IMR-90 (cell line): ENCODE measurements at regions not wholly inside any gene's neighbourhood (a gene's known extent, or its start where the extent isn't known, plus 50 kb on each side); places are given as distances from the start of the nearest gene placed in this dataset.

Experiments used
- ATAC-seq: fragments of 200-7000 bp; cut with Tn5 transposase; 2 replicates; pipeline ENCODE4 v1.9.1; 2020; ENCODE audit warnings: low read depth, mild to moderate bottlenecking, moderate library complexity
- BruUV-seq: library from RNA; stranded (reverse); fragments of 400-500 nt; replicated peaks from 2 replicates; lab custom pipeline; 2021; lab: Mats Ljungman, UMichigan
- CTCF ChIA-PET: fragments of 300-600 bp; formaldehyde crosslinking; extraction: SDS; loops from one replicate; lab custom pipeline; 2021; ENCODE audit warnings: antibody characterized with exemption; lab: Yijun Ruan, JAX
- POLR2A ChIA-PET: fragments of 300-600 bp; sonication (Branson Sonifier 250); formaldehyde crosslinking; loops from one replicate; lab custom pipeline; 2022; ENCODE audit warnings: antibody characterized with exemption; ENCODE audit not compliant: unreplicated experiment; lab: Charles Lee
- DNase-seq: peaks from one replicate; pipeline ENCODE4 v3.0.0; 2013
- H2AFZ ChIP-seq: replicated peaks from 2 replicates; pipeline ENCODE3; 2013; ENCODE audit warnings: low read length, mild to moderate bottlenecking; ENCODE audit not compliant: poor library complexity
- H2AK5ac ChIP-seq: 2 replicates; pipeline ENCODE4 v1.6.1; 2013; ENCODE audit warnings: low read depth, low read length, inconsistent platforms
- H2AK9ac ChIP-seq: replicated peaks from 2 replicates; pipeline ENCODE3; 2013; ENCODE audit warnings: mild to moderate bottlenecking, low read depth, low read length, moderate library complexity; ENCODE audit not compliant: poor library complexity
- H2BK120ac ChIP-seq: 2 replicates; pipeline ENCODE4 v1.6.1; 2013; ENCODE audit warnings: low read depth, low read length, inconsistent platforms
- H2BK15ac ChIP-seq: 3 replicates; pipeline ENCODE4 v1.6.1; 2013; ENCODE audit warnings: low read depth, low read length, inconsistent platforms
- H2BK20ac ChIP-seq: 2 replicates; pipeline ENCODE4 v1.6.1; 2013; ENCODE audit warnings: low read depth, mild to moderate bottlenecking, inconsistent platforms, low read length, moderate library complexity
- H2BK5ac ChIP-seq: 2 replicates; pipeline ENCODE4 v1.6.1; 2013; ENCODE audit warnings: mild to moderate bottlenecking, low read depth, low read length, inconsistent platforms; ENCODE audit not compliant: poor library complexity, severe bottlenecking
- H3K14ac ChIP-seq: replicated peaks from 2 replicates; pipeline ENCODE4 v1.6.1; 2013; ENCODE audit warnings: low read depth, low read length, inconsistent platforms
- H3K18ac ChIP-seq: 2 replicates; pipeline ENCODE4 v1.6.1; 2013; ENCODE audit warnings: low read depth, low read length, control low read depth
- H3K23ac ChIP-seq: 2 replicates; pipeline ENCODE4 v1.6.1; 2013; ENCODE audit warnings: low read depth, low read length, inconsistent platforms
- H3K27ac ChIP-seq: 2 replicates; pipeline ENCODE4 v1.5.1; 2013; ENCODE audit warnings: mild to moderate bottlenecking, control low read depth, low read length; ENCODE audit not compliant: insufficient read depth
- H3K27me3 ChIP-seq: 2 replicates; pipeline ENCODE4 v1.6.1; 2013; ENCODE audit warnings: low read length; ENCODE audit not compliant: control insufficient read depth, insufficient read depth
- H3K36me3 ChIP-seq: 2 replicates; pipeline ENCODE4 v1.6.1; 2013; ENCODE audit warnings: low read length, mixed read lengths; ENCODE audit not compliant: control insufficient read depth, insufficient read depth
- H3K4ac ChIP-seq: 2 replicates; pipeline ENCODE4 v1.6.1; 2013; ENCODE audit warnings: low read depth, low read length, inconsistent platforms
- H3K4me1 ChIP-seq: 2 replicates; pipeline ENCODE4 v1.6.1; 2013; ENCODE audit warnings: low read length, mixed read lengths; ENCODE audit not compliant: control insufficient read depth, insufficient read depth
- H3K4me2 ChIP-seq: 2 replicates; pipeline ENCODE4 v1.6.1; 2013; ENCODE audit warnings: low read depth, mild to moderate bottlenecking, control low read depth, low read length, moderate library complexity
- H3K4me3 ChIP-seq: 2 replicates; pipeline ENCODE4 v1.5.1; 2013; ENCODE audit warnings: low read depth, mild to moderate bottlenecking, control low read depth, low read length, moderate library complexity; ENCODE audit not compliant: insufficient read depth
- H3K56ac ChIP-seq: 2 replicates; pipeline ENCODE4 v1.6.1; 2013; ENCODE audit warnings: low read length, inconsistent platforms; ENCODE audit not compliant: insufficient read depth; ENCODE audit errors: extremely low read depth
- H3K79me1 ChIP-seq, 2 experiments: 2 replicates each; pipeline ENCODE4 v1.6.1; 2013; ENCODE audit warnings: low read length in 2 of 2, inconsistent platforms in 1 of 2, low read depth in 1 of 2
- H3K9ac ChIP-seq: 2 replicates; pipeline ENCODE4 v1.6.1; 2013; ENCODE audit warnings: low read depth, low read length, control low read depth
- H3K9me1 ChIP-seq: 2 replicates; pipeline ENCODE4 v1.6.1; 2013; ENCODE audit warnings: low read length, inconsistent platforms; ENCODE audit not compliant: insufficient read depth
- H3K9me3 ChIP-seq: 2 replicates; pipeline ENCODE4 v1.6.1; 2013; ENCODE audit warnings: low read length; ENCODE audit not compliant: control insufficient read depth, insufficient read depth
- H4K20me1 ChIP-seq: 2 replicates; pipeline ENCODE4 v1.6.1; 2013; ENCODE audit warnings: low read length, inconsistent platforms; ENCODE audit not compliant: insufficient read depth
- H4K5ac ChIP-seq: 2 replicates; pipeline ENCODE4 v1.6.1; 2013; ENCODE audit warnings: mild to moderate bottlenecking, low read depth, low read length, control low read depth
- H4K8ac ChIP-seq, 2 experiments: 2 replicates each; pipeline ENCODE4 v1.6.1; 2013; ENCODE audit warnings: low read depth in 2 of 2, low read length in 2 of 2, control low read depth in 1 of 2, inconsistent platforms in 1 of 2
- H4K91ac ChIP-seq: 2 replicates; pipeline ENCODE4 v1.6.1; 2013; ENCODE audit warnings: low read depth, low read length, inconsistent platforms; ENCODE audit not compliant: insufficient read depth
- BHLHE40 ChIP-seq: fragments of 150-350 bp; IDR thresholded peaks from 2 replicates; pipeline ENCODE4 v1.6.1; 2016; ENCODE audit warnings: mild to moderate bottlenecking, low read depth, low read length
- CEBPB ChIP-seq: IDR thresholded peaks from 2 replicates; pipeline ENCODE4 v1.6.1; 2012; ENCODE audit warnings: low read depth, low read length, improper control_type of control experiment
- CHD1 ChIP-seq: IDR thresholded peaks from 2 replicates; pipeline ENCODE4 v1.6.1; 2012; ENCODE audit warnings: low read depth, low read length, improper control_type of control experiment
- CTCF ChIP-seq: conservative IDR thresholded peaks from 2 replicates; pipeline ENCODE4 v1.5.1; 2012; ENCODE audit warnings: mild to moderate bottlenecking, low read depth, low read length, improper control_type of control experiment
- ELK1 ChIP-seq: fragments of 150-350 bp; IDR thresholded peaks from 2 replicates; pipeline ENCODE4 v1.6.1; 2016; ENCODE audit warnings: low read depth, mild to moderate bottlenecking, low read length, moderate library complexity, borderline replicate concordance
- FOS ChIP-seq: fragments of 150-350 bp; IDR thresholded peaks from 2 replicates; pipeline ENCODE4 v1.6.1; 2016; ENCODE audit warnings: low read depth, low read length
- MAFK ChIP-seq: IDR thresholded peaks from 2 replicates; pipeline ENCODE4 v1.6.1; 2012; ENCODE audit warnings: low read depth, low read length, improper control_type of control experiment
- MAZ ChIP-seq: IDR thresholded peaks from 2 replicates; pipeline ENCODE4 v1.6.1; 2012; ENCODE audit warnings: low read depth, mild to moderate bottlenecking, low read length, improper control_type of control experiment, moderate library complexity, borderline replicate concordance
- MXI1 ChIP-seq: IDR thresholded peaks from 2 replicates; pipeline ENCODE4 v1.6.1; 2012; ENCODE audit warnings: low read depth, mild to moderate bottlenecking, low read length, moderate library complexity, borderline replicate concordance
- NFE2L2 ChIP-seq: fragments of 150-350 bp; IDR thresholded peaks from 2 replicates; pipeline ENCODE4 v1.6.1; 2016; ENCODE audit warnings: low read depth, mild to moderate bottlenecking, low read length
- POLR2A ChIP-seq: IDR thresholded peaks from 2 replicates; pipeline ENCODE4 v1.6.1; 2012; ENCODE audit warnings: mild to moderate bottlenecking, low read depth, low read length
- RAD21 ChIP-seq: IDR thresholded peaks from 2 replicates; pipeline ENCODE4 v1.6.1; 2012; ENCODE audit warnings: low read length, improper control_type of control experiment
- RCOR1 ChIP-seq: IDR thresholded peaks from 2 replicates; pipeline ENCODE4 v1.6.1; 2012; ENCODE audit warnings: mild to moderate bottlenecking, low read length, improper control_type of control experiment; ENCODE audit not compliant: insufficient replicate concordance
- RFX5 ChIP-seq: IDR thresholded peaks from 2 replicates; pipeline ENCODE4 v1.8.0; 2012; ENCODE audit warnings: low read depth, mild to moderate bottlenecking, low read length, moderate library complexity
- SMC3 ChIP-seq: fragments of 150-350 bp; IDR thresholded peaks from 2 replicates; pipeline ENCODE4 v1.6.1; 2016; ENCODE audit warnings: low read depth, mild to moderate bottlenecking, antibody characterized with exemption, low read length, moderate library complexity
- USF2 ChIP-seq: fragments of 150-350 bp; IDR thresholded peaks from 2 replicates; pipeline ENCODE4 v1.6.1; 2017; ENCODE audit warnings: mild to moderate bottlenecking, antibody characterized with exemption, low read length, low read depth
- dilution Hi-C: fragments of 300-500 bp; cut with HindIII; formaldehyde crosslinking; loops from one replicate; pipeline ENCODE4 v1.14.3; 2018; ENCODE audit warnings: low sequenced_read_pairs; ENCODE audit not compliant: unreplicated experiment
- in situ Hi-C: fragments of 300-500 bp; cut with MboI; formaldehyde crosslinking; loops from 3 replicates; pipeline ENCODE4 v1.14.3; 2019; ENCODE audit warnings: low sequenced_read_pairs, inconsistent platforms, mixed read lengths
- intact Hi-C: fragments of 100-400 bp; cut with micrococcal nuclease; formaldehyde crosslinking; loops from 2 replicates; pipeline ENCODE4 v1.10.0; 2022

GRCh38 chr7:84904561-84904960, 282.3 kb downstream of the SEMA3D start:
- no peak overlapping the region for H3K4ac ChIP-seq
- no peaks in the 10 kb centered on the region for H4K20me1 ChIP-seq
- H3K9me1 ChIP-seq, result no peaks in the 10 kb centered on the region
- H2BK5ac ChIP-seq, result no peak overlapping the region
- no peak for DNase-seq
- H2AK5ac ChIP-seq, result no peak overlapping the region
- no peaks in the 10 kb centered on the region for H3K36me3 ChIP-seq
- no peaks in the 10 kb centered on the region for H3K9me3 ChIP-seq
- no peak overlapping the region for H4K5ac ChIP-seq
- H3K4me3 ChIP-seq, result no peak overlapping the region
- CTCF ChIA-PET, result no interaction called here
- H4K8ac ChIP-seq, result no peak overlapping the region
- no peaks in the 10 kb centered on the region for H3K4me1 ChIP-seq
- H3K56ac ChIP-seq, result no peak overlapping the region
- no TSS peak for BruUV-seq
- no peak overlapping the region for H4K91ac ChIP-seq
- intact Hi-C loops, result no loop called here
- TF ChIP-seq FOS (no peak), CTCF (no peak), MXI1 (no peak), RFX5 (no peak), MAFK (no peak), MAZ (no peak), CEBPB (no peak), RAD21 (no peak), CHD1 (no peak), NFE2L2 (no peak), ELK1 (no peak), RCOR1 (no peak), POLR2A (no peak), USF2 (no peak), SMC3 (no peak), BHLHE40 (no peak)
- H3K79me1 ChIP-seq, result no peaks in the 10 kb centered on the region
- POLR2A ChIA-PET, result no interaction called here
- H2BK20ac ChIP-seq, result no peak overlapping the region
- no peak overlapping the region for H3K18ac ChIP-seq
- no peak overlapping the region for H2AK9ac ChIP-seq
- no peak overlapping the region for H2AFZ ChIP-seq
- no peak overlapping the region for H3K9ac ChIP-seq
- H3K23ac ChIP-seq, result no peak overlapping the region
- ATAC-seq, result no peak
- no peak overlapping the region for H3K27ac ChIP-seq
- H2BK120ac ChIP-seq, result no peak overlapping the region
- in situ Hi-C loops, result no loop called here
- no peak overlapping the region for H3K14ac ChIP-seq
- no peak overlapping the region for H3K4me2 ChIP-seq
- dilution Hi-C loops, result no loop called here
- H2BK15ac ChIP-seq, result no peak overlapping the region
- H3K27me3 ChIP-seq, result no peaks in the 10 kb centered on the region
